ENCODE measurements at regions not wholly inside any gene's neighbourhood (a gene's known extent, or its start where the extent isn't known, plus 50 kb on each side); places are given as distances from the start of the nearest gene placed in this dataset.

DNA sequence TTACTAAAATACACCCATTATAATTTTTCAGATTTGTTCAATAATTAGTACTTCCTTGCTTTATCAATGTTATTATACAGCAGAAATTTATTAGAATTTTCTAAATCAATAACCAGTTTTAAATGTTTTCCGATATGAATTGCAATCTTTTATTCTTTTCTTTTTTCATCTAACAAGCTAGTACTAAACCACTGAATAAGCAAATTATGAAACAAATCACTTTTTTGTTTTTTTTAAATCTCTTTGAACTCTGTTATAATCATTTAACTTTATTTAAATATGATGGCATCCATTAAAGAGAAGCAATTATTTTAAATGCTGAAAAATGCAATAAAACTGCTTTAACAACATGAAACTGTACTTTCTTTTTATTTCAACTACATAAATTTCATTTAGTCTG is 59.7 kb downstream of the HYCC1 start:
- TF ChIP-seq POLR2A (IDR thresholded peaks at IDR 0.05; ENCODE audit: low read length), result no peak
- TF ChIP-seq, protein P1, sequence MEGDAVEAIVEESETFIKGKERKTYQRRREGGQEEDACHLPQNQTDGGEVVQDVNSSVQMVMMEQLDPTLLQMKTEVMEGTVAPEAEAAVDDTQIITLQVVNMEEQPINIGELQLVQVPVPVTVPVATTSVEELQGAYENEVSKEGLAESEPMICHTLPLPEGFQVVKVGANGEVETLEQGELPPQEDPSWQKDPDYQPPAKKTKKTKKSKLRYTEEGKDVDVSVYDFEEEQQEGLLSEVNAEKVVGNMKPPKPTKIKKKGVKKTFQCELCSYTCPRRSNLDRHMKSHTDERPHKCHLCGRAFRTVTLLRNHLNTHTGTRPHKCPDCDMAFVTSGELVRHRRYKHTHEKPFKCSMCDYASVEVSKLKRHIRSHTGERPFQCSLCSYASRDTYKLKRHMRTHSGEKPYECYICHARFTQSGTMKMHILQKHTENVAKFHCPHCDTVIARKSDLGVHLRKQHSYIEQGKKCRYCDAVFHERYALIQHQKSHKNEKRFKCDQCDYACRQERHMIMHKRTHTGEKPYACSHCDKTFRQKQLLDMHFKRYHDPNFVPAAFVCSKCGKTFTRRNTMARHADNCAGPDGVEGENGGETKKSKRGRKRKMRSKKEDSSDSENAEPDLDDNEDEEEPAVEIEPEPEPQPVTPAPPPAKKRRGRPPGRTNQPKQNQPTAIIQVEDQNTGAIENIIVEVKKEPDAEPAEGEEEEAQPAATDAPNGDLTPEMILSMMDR (IDR thresholded peaks at IDR 0.05), result no peak
- TF ChIP-seq MAFK (IDR thresholded peaks at IDR 0.05; ENCODE audit: partially characterized antibody), result no peak
- TF ChIP-seq, protein P2, sequence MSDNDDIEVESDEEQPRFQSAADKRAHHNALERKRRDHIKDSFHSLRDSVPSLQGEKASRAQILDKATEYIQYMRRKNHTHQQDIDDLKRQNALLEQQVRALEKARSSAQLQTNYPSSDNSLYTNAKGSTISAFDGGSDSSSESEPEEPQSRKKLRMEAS (IDR thresholded peaks at IDR 0.05), result no peak
- TF ChIP-seq BHLHE40 (IDR thresholded peaks at IDR 0.05; ENCODE audit: low read depth, low read length), result no peak
- TF ChIP-seq HDAC2 (IDR thresholded peaks at IDR 0.05), result no peak
- no peak for TF ChIP-seq ZNF302 (CRISPR knock-in tag; IDR thresholded peaks at IDR 0.05)
